SU-DHL-6 (cell line): ENCODE measurements at regions not wholly inside any gene's neighbourhood (a gene's known extent, or its start where the extent isn't known, plus 50 kb on each side); places are given as distances from the start of the nearest gene placed in this dataset.

Experiments used
- H2AFZ ChIP-seq: fragments of 200-600 bp; sonication (generic); 2 replicates; pipeline ENCODE4 v1.6.1; 2014; ENCODE audit warnings: low read depth, mild to moderate bottlenecking, moderate library complexity, mixed read lengths, antibody characterized with exemption, low read length; ENCODE audit not compliant: severe bottlenecking
- H3F3A ChIP-seq: fragments of 200-600 bp; shearing (Covaris generic); 2 replicates; pipeline ENCODE4 v1.6.0; 2016; ENCODE audit warnings: antibody characterized with exemption, mild to moderate bottlenecking; ENCODE audit not compliant: insufficient read depth
- H3K27ac ChIP-seq: fragments of 200-600 bp; sonication (generic); 2 replicates; pipeline ENCODE4 v1.5.1; 2016; ENCODE audit warnings: low read depth, mild to moderate bottlenecking, low read length, moderate library complexity, mixed read lengths
- H3K27me3 ChIP-seq: fragments of 200-600 bp; sonication (generic), shearing (Covaris generic); 2 replicates; pipeline ENCODE4 v1.6.0; 2014; ENCODE audit warnings: mild to moderate bottlenecking, low read length
- H3K36me3 ChIP-seq: fragments of 200-600 bp; sonication (generic); 2 replicates; pipeline ENCODE4 v1.6.1; 2014; ENCODE audit warnings: mild to moderate bottlenecking, low read length, mixed read lengths
- H3K4me2 ChIP-seq: fragments of 300-600, 200-600 bp; shearing (Covaris generic), sonication (generic); 2 replicates; pipeline ENCODE4 v1.6.0; 2014; ENCODE audit warnings: low read length, low read depth, mild to moderate bottlenecking; ENCODE audit not compliant: poor library complexity, severe bottlenecking
- H3K4me3 ChIP-seq: fragments of 200-600 bp; sonication (generic); 2 replicates; pipeline ENCODE4 v1.5.1; 2014; ENCODE audit warnings: antibody characterized with exemption, low read length, mild to moderate bottlenecking, mixed read lengths; ENCODE audit not compliant: insufficient read depth, poor library complexity, severe bottlenecking
- H3K79me2 ChIP-seq: fragments of 200-600 bp; sonication (generic); 2 replicates; pipeline ENCODE4 v1.6.1; 2014; ENCODE audit warnings: mild to moderate bottlenecking, low read length, moderate library complexity; ENCODE audit not compliant: insufficient read depth
- H3K9ac ChIP-seq: fragments of 200-600 bp; sonication (generic); 2 replicates; pipeline ENCODE4 v1.7.0; 2014; ENCODE audit warnings: mild to moderate bottlenecking, low read length
- H3K9me2 ChIP-seq: fragments of 200-600 bp; sonication (generic); replicated peaks from 2 replicates; pipeline ENCODE4 v1.6.1; 2014; ENCODE audit warnings: low read length; ENCODE audit not compliant: insufficient read depth
- H3K9me3 ChIP-seq: fragments of 200-600 bp; sonication (generic); 2 replicates; pipeline ENCODE4 v1.6.1; 2014; ENCODE audit warnings: low read length, mixed read lengths; ENCODE audit not compliant: insufficient read depth
- H4K20me1 ChIP-seq: fragments of 200-600 bp; sonication (generic); 2 replicates; pipeline ENCODE4 v1.6.1; 2014; ENCODE audit warnings: low read depth, mild to moderate bottlenecking, antibody characterized with exemption, low read length, moderate library complexity, mixed read lengths
- CTCF ChIP-seq: fragments of 200-600 bp; sonication (generic); IDR thresholded peaks from one replicate; pipeline ENCODE4 v1.5.1; 2017; ENCODE audit warnings: antibody characterized with exemption, mild to moderate bottlenecking, low read length, moderate library complexity; ENCODE audit not compliant: insufficient read depth, poor library complexity, severe bottlenecking
- EZH2phosphoT487 ChIP-seq: fragments of 200-600 bp; sonication (generic), shearing (Covaris generic); conservative IDR thresholded peaks from 2 replicates; pipeline ENCODE4 v1.6.1; 2018; ENCODE audit warnings: mild to moderate bottlenecking, antibody characterized with exemption, low read length, moderate library complexity, mixed read lengths

DNA sequence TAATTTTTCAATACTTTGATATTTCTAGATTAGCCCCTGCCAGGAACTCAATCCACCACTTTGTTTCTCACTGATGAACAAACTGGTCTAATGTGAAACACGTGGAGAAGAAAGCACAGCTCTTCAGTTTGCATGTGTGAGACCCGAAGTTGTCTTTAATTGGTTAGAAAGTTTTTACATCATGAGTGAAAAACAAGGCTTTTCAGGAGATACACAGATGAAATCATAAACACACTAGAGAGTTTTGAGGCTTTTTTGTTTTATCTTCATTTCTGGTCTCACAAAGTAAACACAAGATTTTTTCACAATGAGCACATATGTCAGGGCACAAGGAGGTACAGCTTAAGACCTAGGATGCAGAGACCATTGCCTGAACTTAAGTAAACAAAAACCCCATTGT is 84.5 kb upstream of the MOCS2 start:
- Histone ChIP-seq H3K79me2 (no peaks in the 10 kb centered on the region), H3K4me2 (no peak overlapping the region), H3K27ac (no peak overlapping the region), H3K9me2 (no peaks in the 10 kb centered on the region), H3F3A (no peaks in the 10 kb centered on the region), H3K27me3 (no peaks in the 10 kb centered on the region), H3K9me3 (no peaks in the 10 kb centered on the region), H3K4me3 (no peak overlapping the region), H3K36me3 (no peaks in the 10 kb centered on the region), H2AFZ (no peak overlapping the region), H3K9ac (no peak overlapping the region), H4K20me1 (no peaks in the 10 kb centered on the region)
- TF ChIP-seq EZH2phosphoT487 (no peak), CTCF (no peak)

DNA sequence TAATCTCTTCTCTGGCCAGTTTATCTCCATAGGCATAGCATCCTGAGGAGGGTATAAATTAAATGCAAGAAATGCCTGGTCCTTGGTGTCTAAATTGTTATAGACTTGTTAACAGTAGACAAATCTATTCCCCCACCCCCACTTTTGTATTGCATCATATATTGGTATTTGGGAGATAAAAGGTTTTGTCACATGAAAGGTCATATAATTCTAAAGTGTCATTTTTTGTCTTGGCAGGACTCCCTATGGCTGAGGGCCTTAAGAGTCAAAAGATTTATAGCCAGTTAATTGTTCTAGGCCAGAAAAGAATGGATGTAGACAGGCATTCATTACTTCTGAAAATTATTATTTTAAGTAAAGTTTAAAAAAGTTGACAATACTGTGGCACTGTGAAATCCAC is 90.3 kb upstream of the MOCS2 start:
- H3K4me3 ChIP-seq, result no peak overlapping the region
- no peaks in the 10 kb centered on the region for H3K27me3 ChIP-seq
- H3K79me2 ChIP-seq, result no peaks in the 10 kb centered on the region
- peak overlapping the region; percentile 92 for H2AFZ ChIP-seq
- H3K9me3 ChIP-seq, result no peaks in the 10 kb centered on the region
- peak overlapping the region; percentile 34 for H3K4me2 ChIP-seq
- H3K27ac ChIP-seq, result peak overlapping the region; percentile 41
- no peaks in the 10 kb centered on the region for H3K36me3 ChIP-seq
- no peak overlapping the region for H3K9ac ChIP-seq
- no peaks in the 10 kb centered on the region for H3K9me2 ChIP-seq
- TF ChIP-seq EZH2phosphoT487, result no peak
- no peak for TF ChIP-seq CTCF
- H3F3A ChIP-seq, result no peaks in the 10 kb centered on the region
- no peaks in the 10 kb centered on the region for H4K20me1 ChIP-seq

DNA sequence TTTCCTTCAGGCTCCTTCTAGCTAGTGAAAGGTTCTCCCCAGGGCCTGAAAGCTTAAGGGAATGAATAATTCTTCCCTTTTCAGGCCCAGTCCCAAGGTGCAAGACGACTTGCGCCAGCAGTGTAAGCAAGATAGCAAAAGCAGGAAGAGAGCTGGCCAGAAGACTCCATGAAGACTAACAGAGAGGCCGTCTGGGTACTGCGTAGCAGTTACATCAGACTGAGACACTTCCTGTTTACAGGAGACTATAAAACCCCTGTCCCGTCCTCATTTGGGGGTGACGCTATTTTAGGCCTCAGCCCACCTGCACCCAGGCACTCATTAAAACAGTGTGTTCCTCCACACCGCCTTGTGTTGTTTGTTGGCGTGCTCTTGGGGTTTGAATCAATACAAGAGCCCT is 90.7 kb upstream of the MOCS2 start:
- Histone ChIP-seq H2AFZ (peak overlapping the region; percentile 92), H3K27ac (peak overlapping the region; percentile 53), H3K9ac (no peak overlapping the region), H3K4me3 (no peak overlapping the region), H3F3A (no peaks in the 10 kb centered on the region), H3K9me2 (no peaks in the 10 kb centered on the region), H3K4me2 (peak overlapping the region; percentile 34), H3K36me3 (no peaks in the 10 kb centered on the region), H3K9me3 (no peaks in the 10 kb centered on the region), H3K79me2 (no peaks in the 10 kb centered on the region), H3K27me3 (no peaks in the 10 kb centered on the region), H4K20me1 (no peaks in the 10 kb centered on the region)
- TF ChIP-seq EZH2phosphoT487 (no peak), CTCF (no peak)
